ENCODE measurements at regions not wholly inside any gene's neighbourhood (a gene's known extent, or its start where the extent isn't known, plus 50 kb on each side); places are given as distances from the start of the nearest gene placed in this dataset.
"Not testable (repeated sequence)": the region's sequence is repeated elsewhere in the genome, so short reads cannot be mapped to it uniquely, and the experiment has no call there.

- DNase-seq: no peak
Observed at GRCh38 chr10:120112809-120113208, 220.3 kb downstream of the SEC23IP start.

- DNase-seq: no peak
Observed at GRCh38 chr10:120115959-120116358, 223.4 kb downstream of the SEC23IP start.

- DNase-seq: no peak
Observed at GRCh38 chr10:120121768-120122167, 229.2 kb downstream of the SEC23IP start.

GRCh38 chr10:120131183-120131582, 238.7 kb downstream of the SEC23IP start:
- DNase-seq: no peak

- DNase-seq: no peak
Observed at GRCh38 chr10:120132811-120133210, 240.3 kb downstream of the SEC23IP start.

GRCh38 chr10:120138689-120139088, 246.2 kb downstream of the SEC23IP start:
- no peak for DNase-seq

- no peak for DNase-seq
Observed at GRCh38 chr10:120145107-120145506, 252.6 kb downstream of the SEC23IP start.

- DNase-seq: peak in 2 of 3 experiments; percentile 63 to 83
Observed at GRCh38 chr10:120156614-120157274, 264.2 kb downstream of the SEC23IP start.

- DNase-seq: no peak
Observed at GRCh38 chr10:120161111-120161510, 268.6 kb downstream of the SEC23IP start.

- no peak for DNase-seq
Observed at GRCh38 chr10:120162471-120162870, 269.9 kb downstream of the SEC23IP start.

- no peak for DNase-seq
Observed at GRCh38 chr10:120172356-120172755, 279.8 kb downstream of the SEC23IP start.

GRCh38 chr10:120174491-120174890, 282.0 kb downstream of the SEC23IP start:
- no peak for DNase-seq

GRCh38 chr10:120177330-120177729, 279.7 kb upstream of the PLPP4 start:
- peak in 1 of 3 experiments; percentile 30 for DNase-seq

- no peak for DNase-seq
Observed at GRCh38 chr10:120180160-120180559, 276.9 kb upstream of the PLPP4 start.

GRCh38 chr10:120181154-120181553, 275.9 kb upstream of the PLPP4 start:
- DNase-seq: peak; percentile 0 to 68 (median 37)

GRCh38 chr10:120182431-120182830, 274.6 kb upstream of the PLPP4 start:
- no peak for DNase-seq

GRCh38 chr10:120183546-120183945, 273.5 kb upstream of the PLPP4 start:
- DNase-seq: no peak

GRCh38 chr10:120184547-120185337, 272.3 kb upstream of the PLPP4 start:
- DNase-seq: peak in 2 of 3 experiments; percentile 3 to 7

GRCh38 chr10:120186506-120186905, 270.5 kb upstream of the PLPP4 start:
- DNase-seq: peak; percentile 1 to 91 (median 44)

- not testable (repeated sequence) for DNase-seq
Observed at GRCh38 chr10:120187168-120187567, 269.9 kb upstream of the PLPP4 start.

GRCh38 chr10:120188950-120189349, 268.1 kb upstream of the PLPP4 start:
- DNase-seq: peak in 1 of 3 experiments; percentile 22

GRCh38 chr10:120195984-120196712, 260.9 kb upstream of the PLPP4 start:
- DNase-seq: no peak

GRCh38 chr10:120204877-120205276, 252.2 kb upstream of the PLPP4 start:
- DNase-seq: no peak

Data from NCI-H1417 (cell line).